Activated naive CD4-positive, alpha-beta T cell treated with anti-CD3 and anti-CD28 coated beads, Interleukin-2, amount 50 U/mL, for 16 hours (primary cell): ENCODE measurements at regions not wholly inside any gene's neighbourhood (a gene's known extent, or its start where the extent isn't known, plus 50 kb on each side); places are given as distances from the start of the nearest gene placed in this dataset.

ENCODE experiments used
- DNase-seq: peaks from one replicate; pipeline ENCODE4 v3.0.0-alpha.2; 2020

DNA sequence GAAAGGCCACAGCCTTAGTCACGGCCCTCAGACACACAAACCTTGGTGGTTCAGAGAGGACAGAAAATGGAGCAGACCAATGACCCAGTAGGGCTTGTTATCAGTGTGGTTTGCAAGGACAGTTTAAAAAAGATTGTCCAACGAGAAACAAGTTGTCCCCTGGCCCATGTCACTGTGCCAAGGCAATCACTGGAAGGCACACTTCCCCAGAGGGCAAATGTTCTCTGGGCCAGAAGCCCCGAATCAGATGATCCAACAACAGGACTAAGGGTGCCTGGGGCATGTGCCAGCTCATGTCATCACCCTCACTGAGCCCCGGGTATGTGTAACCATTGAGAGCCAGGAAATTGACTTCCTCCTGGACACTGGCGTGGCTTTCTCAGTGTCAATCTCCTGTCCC lies 950.1 kb upstream of the CTNND2 start:
- DNase-seq = no peak

DNA sequence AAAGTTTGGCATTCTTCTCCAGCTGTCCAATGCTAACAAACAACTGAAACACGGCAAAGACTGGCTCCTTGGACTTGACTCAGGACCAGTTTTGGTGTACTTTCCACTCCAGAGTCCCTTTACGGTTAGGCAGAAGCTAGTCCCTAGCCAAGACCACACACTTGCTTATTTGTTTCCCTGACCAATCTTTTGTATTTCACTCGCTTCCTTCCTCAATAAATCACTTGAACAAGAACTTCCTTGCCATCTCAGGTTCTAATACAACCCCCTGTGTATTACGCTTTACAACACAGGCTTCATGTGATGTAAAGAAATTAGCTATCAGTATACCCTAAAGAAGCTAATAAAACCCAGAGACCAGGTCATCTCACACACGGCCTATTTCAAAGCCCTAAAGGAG lies 947.5 kb upstream of the CTNND2 start:
- DNase-seq = no peak

- no peak for DNase-seq
Observed at GRCh38 chr5:12848709-12849108, 944.5 kb upstream of the CTNND2 start.

- no peak for DNase-seq
Observed at GRCh38 chr5:12845549-12846159, 941.4 kb upstream of the CTNND2 start.

- DNase-seq = no peak
Observed at GRCh38 chr5:12840972-12841371, 936.7 kb upstream of the CTNND2 start.

- no peak for DNase-seq
Observed at GRCh38 chr5:12837592-12837991, 933.3 kb upstream of the CTNND2 start.

GRCh38 chr5:12825163-12825562 lies 920.9 kb upstream of the CTNND2 start:
- no peak for DNase-seq

DNA sequence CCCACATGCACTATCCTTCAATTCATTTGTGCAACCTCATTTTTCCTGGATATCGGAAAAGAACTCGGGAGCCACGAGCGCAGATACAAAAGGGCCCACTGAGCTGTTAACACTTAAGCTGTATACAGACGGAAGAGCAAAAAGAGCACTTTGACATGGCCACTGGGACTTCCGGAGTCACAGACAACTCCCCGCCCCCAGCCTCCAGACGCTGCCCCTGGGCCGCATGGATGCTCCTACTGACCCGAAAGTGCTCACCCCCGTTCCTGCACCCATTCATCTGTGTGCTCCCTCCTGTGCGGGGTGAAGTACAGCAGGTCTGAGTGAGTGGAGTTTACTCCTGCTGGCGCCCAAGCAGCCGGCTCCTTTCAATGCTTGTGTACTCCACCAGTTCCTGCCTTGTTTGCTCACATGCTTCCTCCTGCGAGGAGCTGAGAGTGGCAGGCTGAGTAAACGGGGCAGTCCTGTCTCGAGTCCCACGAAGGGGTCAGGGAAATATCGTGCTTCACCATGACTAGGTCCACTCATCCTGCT lies 901.0 kb upstream of the CTNND2 start:
- DNase-seq = no peak

GRCh38 chr5:12799165-12799564 lies 894.9 kb upstream of the CTNND2 start:
- no peak for DNase-seq

DNA sequence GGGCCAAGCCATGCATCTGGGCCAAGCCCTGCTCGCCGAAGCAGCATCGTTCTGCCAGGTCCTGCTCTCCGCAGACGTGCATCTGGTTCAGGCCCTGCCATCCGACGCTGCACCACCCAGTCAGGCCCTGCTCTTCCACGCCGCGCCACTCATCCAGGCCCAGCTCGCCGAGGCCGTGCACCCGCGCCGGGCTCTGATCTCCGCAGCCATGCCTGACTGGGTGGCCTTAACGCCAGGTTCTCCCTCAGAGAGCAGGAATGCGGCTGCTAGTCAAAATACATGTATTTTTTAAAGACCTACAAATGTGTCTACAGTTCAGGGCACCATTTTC lies 891.1 kb upstream of the CTNND2 start:
- no peak for DNase-seq

DNA sequence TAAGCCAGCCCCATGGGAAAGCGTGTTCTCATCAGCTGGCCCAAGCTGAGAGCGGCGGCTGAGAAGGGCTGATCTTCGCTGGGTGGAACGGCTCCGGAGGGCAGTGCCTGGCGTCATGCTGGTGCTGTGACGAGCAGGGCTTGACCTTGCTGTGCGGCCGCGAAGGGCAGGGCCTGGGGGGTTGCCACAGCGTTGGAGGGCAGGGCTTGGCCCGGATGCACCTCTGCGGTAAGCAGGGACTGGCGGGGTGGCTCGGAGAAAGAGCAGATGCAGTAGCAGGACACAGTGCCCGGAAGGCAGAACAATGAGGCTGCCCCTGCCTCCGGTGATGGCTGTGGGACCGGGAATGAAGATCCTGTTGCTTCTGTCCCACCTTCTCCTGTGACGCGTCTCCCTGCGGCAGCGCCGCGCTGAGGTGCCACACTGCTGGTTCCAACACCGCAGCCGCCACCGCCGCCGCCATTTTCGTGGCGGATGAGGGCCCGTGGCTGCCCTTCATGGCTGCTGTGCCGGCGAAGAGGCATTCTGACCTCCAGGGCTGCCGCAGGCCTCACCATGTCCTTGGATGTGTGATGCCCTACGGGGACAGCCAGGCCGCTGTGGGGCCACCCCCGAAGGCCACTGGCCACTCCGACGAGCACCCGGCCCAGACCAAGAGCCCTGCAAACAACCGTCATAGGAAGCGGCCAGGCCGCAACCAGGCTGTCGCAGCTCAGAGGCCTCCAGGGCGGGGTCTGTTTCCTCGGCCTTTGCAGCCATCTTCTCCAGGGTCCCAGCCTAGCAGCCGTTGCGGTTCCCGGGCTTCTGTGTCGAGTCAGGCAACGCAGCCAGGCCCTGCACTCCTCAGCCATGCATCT lies 890.5 kb upstream of the CTNND2 start:
- DNase-seq = peak; percentile 10

- no peak for DNase-seq
Observed at GRCh38 chr5:12793373-12793772, 889.1 kb upstream of the CTNND2 start.

- no peak for DNase-seq
Observed at GRCh38 chr5:12780536-12780935, 876.3 kb upstream of the CTNND2 start.

DNA sequence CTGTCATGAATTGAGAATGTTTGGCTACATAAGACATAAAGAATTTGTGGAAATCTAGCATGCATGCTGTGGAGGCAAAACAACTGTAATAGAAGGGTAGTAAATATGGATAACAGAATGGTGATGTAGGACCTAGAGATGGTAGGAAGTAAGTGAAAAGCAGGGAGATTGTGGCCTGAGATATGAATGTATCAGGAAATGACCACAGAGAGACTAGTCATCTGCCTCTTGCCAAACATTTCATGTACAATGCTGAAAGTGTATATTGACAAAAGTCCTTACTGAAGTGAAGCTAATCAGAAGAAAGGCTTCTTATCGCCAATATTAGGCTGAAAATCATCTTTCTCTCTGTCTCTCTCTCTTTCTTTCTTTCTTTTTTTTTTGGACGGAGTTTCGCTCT lies 873.1 kb upstream of the CTNND2 start:
- no peak for DNase-seq

- DNase-seq = no peak
Observed at GRCh38 chr5:12772276-12772675, 868.0 kb upstream of the CTNND2 start.

- DNase-seq = no peak
Observed at GRCh38 chr5:12759377-12759776, 855.1 kb upstream of the CTNND2 start.

DNA sequence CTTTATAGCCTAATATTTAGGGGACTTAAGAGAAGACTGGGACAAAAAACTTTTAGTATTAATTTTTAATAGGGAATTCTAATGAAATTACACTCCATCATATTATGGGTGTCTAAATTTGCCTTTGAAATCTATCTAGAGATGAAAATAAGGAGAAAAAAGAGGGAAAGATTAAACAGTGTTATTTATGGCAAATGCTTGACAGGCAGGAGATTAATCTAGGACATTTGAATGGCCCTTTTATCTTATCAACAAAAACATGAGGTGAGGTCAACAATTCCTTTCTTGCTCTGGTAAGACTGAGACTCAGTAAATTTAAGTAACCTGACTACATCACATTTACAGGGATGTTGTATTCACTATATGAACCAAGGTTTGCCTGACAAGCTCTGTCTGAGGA lies 852.8 kb upstream of the CTNND2 start:
- DNase-seq = no peak

DNA sequence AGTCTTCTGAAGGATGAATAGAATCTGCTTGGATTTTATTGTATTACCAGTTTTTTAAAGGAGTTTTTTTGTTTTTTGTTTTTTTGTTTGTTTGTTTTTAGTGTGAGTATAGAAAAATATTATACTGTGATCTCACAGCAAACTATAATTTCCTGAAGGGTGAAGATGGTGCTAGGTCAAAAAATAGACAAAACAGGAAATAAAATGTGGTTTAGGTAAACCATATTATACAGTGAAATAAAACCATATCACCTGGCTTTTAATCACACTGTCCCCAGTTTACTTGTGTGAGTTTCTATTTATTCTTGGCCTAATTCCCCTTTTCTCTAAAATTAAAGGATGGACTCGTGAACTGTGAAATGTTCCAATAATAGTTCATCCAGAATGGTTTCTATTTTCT lies 841.3 kb upstream of the CTNND2 start:
- DNase-seq = no peak

DNA sequence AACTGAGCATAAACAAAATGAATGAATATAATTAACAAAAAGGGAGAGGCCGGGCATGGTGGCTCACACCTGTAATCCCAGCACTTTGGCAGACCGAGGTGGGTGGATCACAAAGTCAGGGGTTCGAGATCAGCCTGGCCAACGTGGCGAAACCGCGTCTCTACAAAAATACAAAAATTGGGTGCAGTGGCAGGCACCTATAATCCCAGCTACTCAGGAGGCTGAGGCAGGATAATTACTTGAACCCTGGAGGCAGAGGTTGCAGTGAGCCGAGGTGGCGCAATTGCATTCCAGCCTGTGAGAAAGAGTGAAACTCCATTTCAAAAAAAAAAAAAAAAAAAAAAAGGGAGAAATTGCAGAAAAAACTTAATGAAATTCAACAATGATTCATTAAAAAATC lies 839.3 kb upstream of the CTNND2 start:
- no peak for DNase-seq

DNA sequence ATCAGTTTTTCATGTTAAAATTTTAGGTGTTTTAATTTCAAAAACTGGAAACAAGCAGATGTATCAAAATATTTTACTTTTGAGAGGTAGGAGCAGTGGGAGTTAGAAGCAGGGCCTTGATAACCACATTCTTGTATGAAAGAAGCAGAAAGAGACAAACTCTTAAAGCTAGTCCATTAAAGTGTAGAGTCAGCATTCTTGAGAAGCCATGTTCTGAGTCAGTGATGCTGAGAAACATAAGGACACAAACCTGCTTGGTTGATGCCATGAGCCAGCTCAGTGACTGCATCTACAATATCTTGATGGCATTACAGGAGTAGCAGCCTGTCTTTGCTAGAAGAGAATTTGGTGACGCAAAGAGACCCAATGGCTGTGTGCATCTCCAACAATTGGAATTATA lies 826.1 kb upstream of the CTNND2 start:
- no peak for DNase-seq

GRCh38 chr5:12716664-12717063 lies 812.4 kb upstream of the CTNND2 start:
- DNase-seq = no peak

DNA sequence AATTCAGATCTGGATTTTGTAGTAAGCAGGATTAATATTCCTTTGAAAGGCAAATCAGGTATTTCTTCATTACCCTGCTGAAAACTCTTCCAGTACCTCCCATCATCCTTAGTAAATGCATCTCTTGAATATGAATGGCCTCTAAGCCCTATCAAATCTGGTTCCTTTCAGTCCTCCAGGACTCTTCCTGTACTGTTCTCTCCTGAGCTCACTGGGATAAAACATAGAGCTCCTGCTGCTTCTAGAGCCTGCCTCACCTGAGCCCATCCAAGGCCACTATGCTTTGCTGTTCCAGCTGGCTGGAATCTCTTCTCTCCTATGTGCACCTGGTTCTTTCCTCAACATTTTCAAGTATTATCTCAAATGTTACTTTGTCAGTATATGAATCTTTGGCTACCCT lies 803.3 kb upstream of the CTNND2 start:
- DNase-seq = no peak

GRCh38 chr5:12704955-12705354 lies 800.7 kb upstream of the CTNND2 start:
- DNase-seq = no peak

- DNase-seq = no peak
Observed at GRCh38 chr5:12703254-12703653, 799.0 kb upstream of the CTNND2 start.

DNA sequence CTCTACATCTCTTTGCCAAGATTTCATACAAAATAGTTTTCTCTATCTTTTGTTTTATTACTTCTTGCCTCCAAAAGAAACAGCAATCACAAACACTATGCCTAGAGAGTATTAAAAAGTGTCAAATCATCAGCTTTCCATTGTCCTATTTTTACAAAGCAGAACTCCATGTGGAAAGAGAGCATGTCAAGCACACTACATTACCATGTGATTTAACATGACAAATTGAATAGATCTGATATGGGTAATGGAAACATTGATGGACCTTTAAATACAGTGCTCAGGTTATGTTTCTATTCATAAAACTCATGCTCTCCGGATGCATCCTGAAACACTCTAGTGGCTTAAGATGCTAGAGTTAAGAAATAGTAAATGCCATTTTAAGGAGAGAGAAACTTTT lies 791.4 kb upstream of the CTNND2 start:
- no peak for DNase-seq
